SH-SY5Y (cell line): ENCODE measurements at regions not wholly inside any gene's neighbourhood (a gene's known extent, or its start where the extent isn't known, plus 50 kb on each side); places are given as distances from the start of the nearest gene placed in this dataset.

ENCODE experiments used
- GATA2 ChIP-seq: IDR thresholded peaks from 2 replicates; pipeline ENCODE4 v1.6.1; 2011; ENCODE audit warnings: mild to moderate bottlenecking, low read depth, low read length
- GATA3 ChIP-seq: IDR thresholded peaks from 2 replicates; pipeline ENCODE4 v1.6.1; 2011; ENCODE audit warnings: low read depth, mild to moderate bottlenecking, low read length, moderate library complexity

GRCh38 chr15:29526802-29527201 is 257.2 kb upstream of the NSMCE3 start:
- no peak for TF ChIP-seq GATA2
- TF ChIP-seq GATA3, result no peak
